HCT116 (cell line): ENCODE measurements at regions not wholly inside any gene's neighbourhood (a gene's known extent, or its start where the extent isn't known, plus 50 kb on each side); places are given as distances from the start of the nearest gene placed in this dataset.
"Not testable (repeated sequence)": the region's sequence is repeated elsewhere in the genome, so short reads cannot be mapped to it uniquely, and the experiment has no call there.

ENCODE experiments used
- ATAC-seq: fragments of 200-7000 bp; cut with Tn5 transposase; 2 replicates; pipeline ENCODE4 v1.9.1; 2020; ENCODE audit warnings: mild to moderate bottlenecking, moderate library complexity
- BruUV-seq: library from RNA; stranded (reverse); fragments of 400-500 nt; replicated peaks from 2 replicates; lab custom pipeline; 2021; lab: Mats Ljungman, UMichigan
- CTCF ChIA-PET: fragments of 300-600 bp; sonication (Branson Sonifier 250); formaldehyde crosslinking; loops from one replicate; lab custom pipeline; 2021; ENCODE audit warnings: antibody characterized with exemption; lab: Charles Lee
- POLR2A ChIA-PET: fragments of 300-600, 350-600 bp; sonication (Branson Sonifier 250); formaldehyde crosslinking; loops from one replicate; lab custom pipeline; 2021; ENCODE audit warnings: antibody characterized with exemption; lab: Charles Lee
- RAD21 ChIA-PET, 2 experiments: fragments of 300-600 bp; sonication (Branson Sonifier 250); formaldehyde crosslinking; loops; one replicate each; lab custom pipeline; 2023; ENCODE audit warnings: low total read pairs in 2 of 2; ENCODE audit not compliant: uncharacterized antibody in 2 of 2, unreplicated experiment in 2 of 2, low non-redundant PET in 1 of 2; lab: Charles Lee
- DNase-seq: peaks from one replicate; pipeline ENCODE4 v3.0.0-alpha.2; 2010; ENCODE audit warnings: low read depth, low spot score
- H2AFZ ChIP-seq: fragments of 200-600 bp; shearing (Covaris generic), sonication (generic); 2 replicates; pipeline ENCODE4 v1.6.1; 2017; ENCODE audit warnings: low read depth, mixed run types, mixed read lengths, antibody characterized with exemption, low read length; ENCODE audit not compliant: poor library complexity, severe bottlenecking
- H3K27ac ChIP-seq: 2 replicates; pipeline ENCODE4 v1.5.1; 2012; ENCODE audit warnings: low read depth, low read length
- H3K27me3 ChIP-seq: fragments of 200-600 bp; sonication (generic); 2 replicates; pipeline ENCODE4 v1.6.1; 2016; ENCODE audit warnings: mixed run types, low read length, mixed read lengths; ENCODE audit not compliant: insufficient read depth
- H3K36me3 ChIP-seq, 2 experiments: fragments of 200-500 bp in 1 of 2; fragments of 200-600 bp in 1 of 2; sonication (Bioruptor generic) in 1 of 2; sonication (generic) in 1 of 2; 2 replicates each; pipeline versions ENCODE4 v1.5.1 to v1.6.1; 2014 to 2016; ENCODE audit warnings: low read length in 2 of 2, inconsistent platforms in 1 of 2, mixed read lengths in 1 of 2, mixed run types in 1 of 2; ENCODE audit not compliant: insufficient read depth in 2 of 2, control insufficient read depth in 1 of 2
- H3K4me1 ChIP-seq, 2 experiments: fragments of 200-600 bp in 1 of 2; sonication (generic) in 1 of 2; 2 replicates each; pipeline versions ENCODE4 v1.5.1 to v1.6.1; 2012 to 2017; ENCODE audit warnings: low read length in 2 of 2, inconsistent platforms in 1 of 2, mild to moderate bottlenecking in 1 of 2, mixed read lengths in 1 of 2, mixed run types in 1 of 2, moderate library complexity in 1 of 2; ENCODE audit not compliant: insufficient read depth in 2 of 2, control insufficient read depth in 1 of 2
- H3K4me2 ChIP-seq: fragments of 200-600 bp; sonication (generic); 2 replicates; pipeline ENCODE4 v1.6.1; 2017; ENCODE audit warnings: mixed run types, low read length, mixed read lengths
- H3K4me3 ChIP-seq, 2 experiments: fragments of 200-600 bp in 1 of 2; sonication (generic) in 1 of 2; replicated peaks in 1 of 2; 2 replicates each; pipeline ENCODE4 v1.5.1; 2011 to 2016; ENCODE audit warnings: low read length in 2 of 2, control low read depth in 1 of 2, low read depth in 1 of 2, mild to moderate bottlenecking in 1 of 2, mixed read lengths in 1 of 2, mixed run types in 1 of 2
- H3K79me2 ChIP-seq: fragments of 200-600 bp; sonication (generic); 2 replicates; pipeline ENCODE4 v1.6.1; 2017; ENCODE audit warnings: mild to moderate bottlenecking, mixed run types, low read length, moderate library complexity, mixed read lengths; ENCODE audit not compliant: insufficient read depth
- H3K9ac ChIP-seq: fragments of 200-600 bp; sonication (generic); 2 replicates; pipeline ENCODE4 v1.6.1; 2016; ENCODE audit warnings: low read length, mixed read lengths
- H3K9me2 ChIP-seq: fragments of 200-600 bp; sonication (generic), shearing (Covaris generic); 2 replicates; pipeline ENCODE4 v1.6.1; 2017; ENCODE audit warnings: mixed run types, mild to moderate bottlenecking, moderate library complexity; ENCODE audit not compliant: insufficient read depth
- H3K9me3 ChIP-seq, 2 experiments: fragments of 200-500 bp in 1 of 2; fragments of 200-600 bp in 1 of 2; sonication (Bioruptor generic) in 1 of 2; sonication (generic) in 1 of 2; 2 replicates each; pipeline ENCODE4 v1.6.1; 2014 to 2017; ENCODE audit warnings: low read length in 2 of 2, mixed read lengths in 2 of 2, inconsistent platforms in 1 of 2, low read depth in 1 of 2, mild to moderate bottlenecking in 1 of 2, mixed run types in 1 of 2, moderate library complexity in 1 of 2; ENCODE audit not compliant: control insufficient read depth in 1 of 2, insufficient read depth in 1 of 2
- H4K20me1 ChIP-seq: fragments of 200-600 bp; sonication (generic), shearing (Covaris generic); 2 replicates; pipeline ENCODE4 v1.6.1; 2017; ENCODE audit warnings: mixed run types, mild to moderate bottlenecking, moderate library complexity; ENCODE audit not compliant: insufficient read depth
- intact Hi-C: fragments of 100-400 bp; cut with micrococcal nuclease; formaldehyde crosslinking; loops from 2 replicates; pipeline ENCODE4 v1.10.0; 2022
- TF ChIP-seq, protein P1 (sequence below), 3 experiments: fragments of 200-600 bp in 1 of 3; sonication (generic) in 1 of 3; IDR thresholded peaks in 2 of 3; conservative IDR thresholded peaks in 1 of 3; 2 replicates each; pipeline ENCODE4 v1.5.1; 2012 to 2017; ENCODE audit warnings: low read depth in 2 of 3, low read length in 2 of 3, antibody characterized with exemption in 1 of 3, borderline replicate concordance in 1 of 3, control low read depth in 1 of 3, mild to moderate bottlenecking in 1 of 3, mixed read lengths in 1 of 3, mixed run types in 1 of 3, moderate library complexity in 1 of 3; ENCODE audit not compliant: insufficient read depth in 1 of 3

DNA sequence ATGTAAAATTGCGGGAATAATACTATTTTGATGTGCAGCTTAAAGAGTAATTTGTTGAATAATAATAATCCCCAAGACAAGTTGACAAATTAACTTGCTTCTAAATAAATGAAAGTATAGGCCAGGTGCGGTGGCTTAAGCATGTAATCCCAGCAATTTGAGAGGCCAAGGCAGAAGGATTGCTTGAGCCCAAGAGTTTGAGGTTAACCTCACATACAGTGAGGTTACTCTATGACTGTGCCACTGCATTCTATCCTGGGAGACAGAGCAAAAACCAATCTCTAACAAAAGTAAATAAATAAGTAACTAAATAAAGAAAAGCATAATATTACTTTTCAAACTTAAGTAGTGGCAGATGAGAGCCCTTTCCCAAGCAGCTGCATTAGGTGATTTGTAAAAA lies 2341.0 kb downstream of the EPHA3 start:
- H3K27ac ChIP-seq, POLR2A ChIA-PET, H3K9me2 ChIP-seq, H3K9me3 ChIP-seq, H3K36me3 ChIP-seq, H3K4me2 ChIP-seq, H3K9ac ChIP-seq, H4K20me1 ChIP-seq, ATAC-seq, H3K27me3 ChIP-seq, CTCF ChIA-PET, H3K4me1 ChIP-seq, H3K4me3 ChIP-seq, DNase-seq, H2AFZ ChIP-seq, BruUV-seq, H3K79me2 ChIP-seq, RAD21 ChIA-PET: not testable (repeated sequence)
- intact Hi-C loops = loop anchor here (10.0 kb wide), 1 partner anchor 1094 kb away; no protein-coding TSS in a partner anchor

DNA sequence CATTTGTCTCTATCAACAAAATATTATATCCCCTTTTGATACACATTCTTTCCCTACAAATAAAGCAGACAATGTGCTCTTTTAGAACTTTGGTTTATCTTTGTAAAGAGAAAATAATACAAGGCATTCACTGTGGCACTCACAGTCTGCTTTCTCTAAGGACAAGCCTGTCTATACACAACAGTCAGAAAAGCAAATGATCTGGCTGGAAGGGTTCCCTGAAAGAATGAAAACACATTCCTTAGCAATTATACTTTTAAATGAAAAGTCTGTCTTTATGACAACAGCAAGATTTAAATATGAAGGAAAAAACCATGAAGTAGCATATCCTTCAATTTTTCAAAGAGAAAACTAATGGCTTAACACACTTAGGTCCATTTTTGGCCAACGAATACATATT lies 2359.1 kb downstream of the EPHA3 start:
- H3K36me3 ChIP-seq, H3K4me3 ChIP-seq, CTCF ChIA-PET, H3K9me3 ChIP-seq, RAD21 ChIA-PET, POLR2A ChIA-PET, BruUV-seq, H3K4me2 ChIP-seq, H4K20me1 ChIP-seq, intact Hi-C loops, H3K9me2 ChIP-seq, H3K27ac ChIP-seq, H3K9ac ChIP-seq, H3K79me2 ChIP-seq, DNase-seq, H3K4me1 ChIP-seq, ATAC-seq, H3K27me3 ChIP-seq, H2AFZ ChIP-seq: not testable (repeated sequence)

DNA sequence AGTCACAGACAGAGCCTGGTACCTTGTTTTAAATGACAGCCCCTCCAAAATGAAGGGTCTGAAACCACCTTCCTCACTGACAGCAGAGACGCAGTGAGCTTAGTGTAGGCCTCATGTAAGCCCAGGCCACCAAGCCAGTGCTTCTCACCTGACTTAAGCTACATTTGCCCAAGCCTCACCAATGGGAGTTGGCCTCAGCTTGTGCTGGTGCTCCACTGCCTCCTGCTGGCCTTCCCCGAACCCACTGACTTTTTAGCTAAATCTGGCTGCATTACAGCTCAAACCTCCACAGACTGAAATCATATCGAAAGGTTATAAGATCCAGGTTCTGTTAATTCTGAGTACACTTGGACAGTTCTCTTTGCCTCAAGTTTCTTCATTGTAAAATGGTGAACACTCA lies 2361.8 kb downstream of the EPHA3 start:
- BruUV-seq, CTCF ChIA-PET: not testable (repeated sequence)

More for the DNA sequence above, 2361.8 kb downstream of the EPHA3 start:
- H4K20me1 ChIP-seq, H3K4me1 ChIP-seq, POLR2A ChIA-PET, H3K27ac ChIP-seq, H3K4me3 ChIP-seq, H3K36me3 ChIP-seq, H3K27me3 ChIP-seq, RAD21 ChIA-PET, intact Hi-C loops, H3K9me2 ChIP-seq, H3K79me2 ChIP-seq, H3K9me3 ChIP-seq, H3K9ac ChIP-seq, H3K4me2 ChIP-seq, DNase-seq, H2AFZ ChIP-seq, ATAC-seq: not testable (repeated sequence)
- TF ChIP-seq, protein P1, sequence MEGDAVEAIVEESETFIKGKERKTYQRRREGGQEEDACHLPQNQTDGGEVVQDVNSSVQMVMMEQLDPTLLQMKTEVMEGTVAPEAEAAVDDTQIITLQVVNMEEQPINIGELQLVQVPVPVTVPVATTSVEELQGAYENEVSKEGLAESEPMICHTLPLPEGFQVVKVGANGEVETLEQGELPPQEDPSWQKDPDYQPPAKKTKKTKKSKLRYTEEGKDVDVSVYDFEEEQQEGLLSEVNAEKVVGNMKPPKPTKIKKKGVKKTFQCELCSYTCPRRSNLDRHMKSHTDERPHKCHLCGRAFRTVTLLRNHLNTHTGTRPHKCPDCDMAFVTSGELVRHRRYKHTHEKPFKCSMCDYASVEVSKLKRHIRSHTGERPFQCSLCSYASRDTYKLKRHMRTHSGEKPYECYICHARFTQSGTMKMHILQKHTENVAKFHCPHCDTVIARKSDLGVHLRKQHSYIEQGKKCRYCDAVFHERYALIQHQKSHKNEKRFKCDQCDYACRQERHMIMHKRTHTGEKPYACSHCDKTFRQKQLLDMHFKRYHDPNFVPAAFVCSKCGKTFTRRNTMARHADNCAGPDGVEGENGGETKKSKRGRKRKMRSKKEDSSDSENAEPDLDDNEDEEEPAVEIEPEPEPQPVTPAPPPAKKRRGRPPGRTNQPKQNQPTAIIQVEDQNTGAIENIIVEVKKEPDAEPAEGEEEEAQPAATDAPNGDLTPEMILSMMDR (IDR thresholded peaks at IDR 0.05 in 2 of 3, conservative IDR thresholded peaks at IDR 0.05 in 1 of 3; ENCODE audit: borderline replicate concordance in 1 of 3, insufficient read depth in 1 of 3, low read depth in 2 of 3, low read length in 2 of 3) = 0 out of 6 replicates have a peak, but pooled peaks of 1 of the 3 experiments have one; percentile 5
